Central memory CD8-positive, alpha-beta T cell (primary cell): ENCODE measurements at regions not wholly inside any gene's neighbourhood (a gene's known extent, or its start where the extent isn't known, plus 50 kb on each side); places are given as distances from the start of the nearest gene placed in this dataset.

Experiments used
- ATAC-seq: fragments of 150-1000 bp; cut with Tn5 transposase; replicated peaks from 2 replicates; pipeline ENCODE4 v1.10.0; 2022; ENCODE audit warnings: mild to moderate bottlenecking, moderate FRiP score, moderate number of reproducible peaks; ENCODE audit not compliant: poor library complexity, severe bottlenecking; ENCODE audit errors: extremely low read depth
- DNase-seq, 2 donors: peaks; one replicate each; pipeline ENCODE4 v3.0.0; 2021; ENCODE audit warnings: low spot score in 2 of 2
- H3K27ac Mint-ChIP-seq: one replicate; pipeline ENCODE4 v1.8.0; 2022; ENCODE audit warnings: low read depth, mild to moderate bottlenecking, moderate library complexity, mixed read lengths
- H3K27me3 Mint-ChIP-seq: one replicate; pipeline ENCODE4 v1.8.0; 2022; ENCODE audit warnings: mixed read lengths
- H3K36me3 Mint-ChIP-seq: one replicate; pipeline ENCODE4 v1.8.0; 2022; ENCODE audit warnings: mild to moderate bottlenecking, moderate library complexity, mixed read lengths; ENCODE audit not compliant: insufficient read depth
- H3K4me1 Mint-ChIP-seq: one replicate; pipeline ENCODE4 v1.8.0; 2022; ENCODE audit warnings: mixed read lengths
- H3K4me3 Mint-ChIP-seq: one replicate; pipeline ENCODE4 v1.8.0; 2022; ENCODE audit warnings: mild to moderate bottlenecking, moderate library complexity, mixed read lengths
- H3K9me3 Mint-ChIP-seq: one replicate; pipeline ENCODE4 v1.8.0; 2022; ENCODE audit warnings: mixed read lengths

- Mint-ChIP-seq H3K9me3 (no peaks in the 10 kb centered on the region), H3K27ac (no peak overlapping the region), H3K4me1 (no peaks in the 10 kb centered on the region), H3K27me3 (no peaks in the 10 kb centered on the region), H3K36me3 (no peaks in the 10 kb centered on the region), H3K4me3 (no peak overlapping the region)
- DNase-seq (no peak), ATAC-seq (no peak)
Measured at GRCh38 chr12:25034676-25035075, 85.8 kb upstream of the BCAT1 start.

- ATAC-seq = no peak
- Mint-ChIP-seq H3K36me3 (no peaks in the 10 kb centered on the region), H3K27me3 (no peaks in the 10 kb centered on the region)
Measured at GRCh38 chr12:25025951-25026490, 77.1 kb upstream of the BCAT1 start.

GRCh38 chr12:25025260-25025659, 76.4 kb upstream of the BCAT1 start:
- Mint-ChIP-seq H3K27ac (no peak overlapping the region), H3K27me3 (peaks cover 7% of the 10 kb centered on the region), H3K4me1 (no peaks in the 10 kb centered on the region), H3K4me3 (no peak overlapping the region), H3K36me3 (no peaks in the 10 kb centered on the region), H3K9me3 (no peaks in the 10 kb centered on the region)
- DNase-seq = no peak
- no peak for ATAC-seq

More at GRCh38 chr12:25025951-25026490, 77.1 kb upstream of the BCAT1 start:
- Mint-ChIP-seq H3K4me3 (no peak overlapping the region), H3K27ac (no peak overlapping the region), H3K4me1 (no peaks in the 10 kb centered on the region), H3K9me3 (no peaks in the 10 kb centered on the region)
- no peak for DNase-seq

- Mint-ChIP-seq H3K9me3 (no peaks in the 10 kb centered on the region), H3K27ac (no peak overlapping the region), H3K4me1 (no peaks in the 10 kb centered on the region), H3K36me3 (no peaks in the 10 kb centered on the region), H3K27me3 (peaks cover 22% of the 10 kb centered on the region), H3K4me3 (no peak overlapping the region)
- no peak for DNase-seq
- ATAC-seq = no peak
Measured at GRCh38 chr12:25023808-25024207, 74.9 kb upstream of the BCAT1 start.

- H3K4me1 Mint-ChIP-seq = no peaks in the 10 kb centered on the region
- no peak overlapping the region for H3K4me3 Mint-ChIP-seq
- no peaks in the 10 kb centered on the region for H3K36me3 Mint-ChIP-seq
- H3K9me3 Mint-ChIP-seq = no peaks in the 10 kb centered on the region
- DNase-seq (no peak), ATAC-seq (no peak)
- H3K27ac Mint-ChIP-seq = no peak overlapping the region
- peaks cover 31% of the 10 kb centered on the region for H3K27me3 Mint-ChIP-seq
Measured at GRCh38 chr12:25020621-25021243, 71.8 kb upstream of the BCAT1 start.

GRCh38 chr12:25018146-25018545, 69.2 kb upstream of the BCAT1 start:
- DNase-seq (no peak), ATAC-seq (no peak)
- no peak overlapping the region for H3K4me3 Mint-ChIP-seq
- H3K27me3 Mint-ChIP-seq = peaks cover 31% of the 10 kb centered on the region
- no peaks in the 10 kb centered on the region for H3K4me1 Mint-ChIP-seq
- H3K9me3 Mint-ChIP-seq = no peaks in the 10 kb centered on the region
- no peaks in the 10 kb centered on the region for H3K36me3 Mint-ChIP-seq
- H3K27ac Mint-ChIP-seq = no peak overlapping the region

GRCh38 chr12:25017336-25017735, 68.4 kb upstream of the BCAT1 start:
- Mint-ChIP-seq H3K4me3 (no peak overlapping the region), H3K9me3 (no peaks in the 10 kb centered on the region), H3K4me1 (no peaks in the 10 kb centered on the region), H3K27ac (no peak overlapping the region), H3K27me3 (peaks cover 31% of the 10 kb centered on the region), H3K36me3 (no peaks in the 10 kb centered on the region)
- no peak for ATAC-seq
- DNase-seq = no peak

- DNase-seq = no peak
- ATAC-seq = no peak
- Mint-ChIP-seq H3K27me3 (peaks cover 21% of the 10 kb centered on the region), H3K27ac (no peak overlapping the region), H3K9me3 (no peaks in the 10 kb centered on the region), H3K4me3 (no peak overlapping the region), H3K36me3 (no peaks in the 10 kb centered on the region), H3K4me1 (no peaks in the 10 kb centered on the region)
Measured at GRCh38 chr12:25014961-25015360, 66.1 kb upstream of the BCAT1 start.

- H3K27ac Mint-ChIP-seq = no peak overlapping the region
- DNase-seq (no peak), ATAC-seq (no peak)
- no peak overlapping the region for H3K4me3 Mint-ChIP-seq
- H3K9me3 Mint-ChIP-seq = no peaks in the 10 kb centered on the region
- H3K36me3 Mint-ChIP-seq = no peaks in the 10 kb centered on the region
- no peaks in the 10 kb centered on the region for H3K4me1 Mint-ChIP-seq
- H3K27me3 Mint-ChIP-seq = peaks cover 2% of the 10 kb centered on the region
Measured at GRCh38 chr12:25013061-25013460, 64.2 kb upstream of the BCAT1 start.

GRCh38 chr12:25009496-25010092, 60.7 kb upstream of the BCAT1 start:
- H3K27me3 Mint-ChIP-seq = no peaks in the 10 kb centered on the region
- ATAC-seq = no peak
- no peak overlapping the region for H3K4me3 Mint-ChIP-seq
- H3K4me1 Mint-ChIP-seq = no peaks in the 10 kb centered on the region
- H3K9me3 Mint-ChIP-seq = no peaks in the 10 kb centered on the region
- H3K36me3 Mint-ChIP-seq = no peaks in the 10 kb centered on the region
- no peak for DNase-seq
- no peak overlapping the region for H3K27ac Mint-ChIP-seq

- ATAC-seq (no peak), DNase-seq (no peak)
- H3K4me1 Mint-ChIP-seq = no peaks in the 10 kb centered on the region
- no peak overlapping the region for H3K4me3 Mint-ChIP-seq
- H3K36me3 Mint-ChIP-seq = no peaks in the 10 kb centered on the region
- no peak overlapping the region for H3K27ac Mint-ChIP-seq
- no peaks in the 10 kb centered on the region for H3K9me3 Mint-ChIP-seq
- no peaks in the 10 kb centered on the region for H3K27me3 Mint-ChIP-seq
Measured at GRCh38 chr12:25005376-25005775, 56.5 kb upstream of the BCAT1 start.

- H3K4me1 Mint-ChIP-seq = no peaks in the 10 kb centered on the region
- H3K27me3 Mint-ChIP-seq = no peaks in the 10 kb centered on the region
- no peaks in the 10 kb centered on the region for H3K9me3 Mint-ChIP-seq
Measured at GRCh38 chr12:25004447-25004846, 55.5 kb upstream of the BCAT1 start.

GRCh38 chr12:25001311-25001710, 52.4 kb upstream of the BCAT1 start:
- no peak for ATAC-seq
- Mint-ChIP-seq H3K36me3 (peaks cover 1% of the 10 kb centered on the region), H3K4me3 (no peak overlapping the region), H3K4me1 (peaks cover 14% of the 10 kb centered on the region), H3K9me3 (no peaks in the 10 kb centered on the region), H3K27me3 (no peaks in the 10 kb centered on the region), H3K27ac (no peak overlapping the region)
- DNase-seq = no peak

More at GRCh38 chr12:25004447-25004846, 55.5 kb upstream of the BCAT1 start:
- Mint-ChIP-seq H3K27ac (no peak overlapping the region), H3K4me3 (no peak overlapping the region), H3K36me3 (no peaks in the 10 kb centered on the region)
- DNase-seq (no peak), ATAC-seq (no peak)
